CD4-positive, CD25-positive, alpha-beta regulatory T cell (primary cell): ENCODE measurements at regions not wholly inside any gene's neighbourhood (a gene's known extent, or its start where the extent isn't known, plus 50 kb on each side); places are given as distances from the start of the nearest gene placed in this dataset.
"Not testable (repeated sequence)": the region's sequence is repeated elsewhere in the genome, so short reads cannot be mapped to it uniquely, and the experiment has no call there.

Source experiments
- ATAC-seq, 2 donors: fragments of 150-1000 bp; cut with Tn5 transposase; one replicate each; pipeline ENCODE4 v1.10.0; 2021; ENCODE audit warnings: low read depth in 2 of 2, moderate number of reproducible peaks in 2 of 2, moderate library complexity in 1 of 2
- DNase-seq, 3 donors: peaks; one replicate each; pipeline versions ENCODE4 v3.0.0 to v3.0.0-alpha.2; 2012 to 2022; ENCODE audit warnings: mixed read lengths in 1 of 3
- H3K27ac ChIP-seq: one replicate; pipeline ENCODE4 v1.7.0; 2013; ENCODE audit warnings: mild to moderate bottlenecking, low read length; ENCODE audit not compliant: insufficient read depth, poor library complexity, severe bottlenecking
- H3K27me3 ChIP-seq: one replicate; pipeline ENCODE4 v1.7.0; 2013; ENCODE audit warnings: low read length; ENCODE audit not compliant: control insufficient read depth, insufficient read depth
- H3K36me3 ChIP-seq: one replicate; pipeline ENCODE4 v1.7.0; 2013; ENCODE audit warnings: mild to moderate bottlenecking, low read length, moderate library complexity; ENCODE audit not compliant: control insufficient read depth, insufficient read depth
- H3K4me1 ChIP-seq: 2 replicates; pipeline ENCODE4 v1.7.0; 2013; ENCODE audit warnings: mild to moderate bottlenecking, low read length; ENCODE audit not compliant: insufficient read depth, control insufficient read depth, poor library complexity, severe bottlenecking
- H3K4me3 ChIP-seq: one replicate; pipeline ENCODE4 v1.7.0; 2013; ENCODE audit warnings: low read depth, mild to moderate bottlenecking, low read length, moderate library complexity
- H3K9me3 ChIP-seq, 2 experiments: 1 replicate in 1 of 2; 2 replicates in 1 of 2; pipeline ENCODE4 v1.7.0; 2013; ENCODE audit warnings: low read length in 2 of 2, mild to moderate bottlenecking in 1 of 2, moderate library complexity in 1 of 2; ENCODE audit not compliant: control insufficient read depth in 2 of 2
- H3K27ac Mint-ChIP-seq, 3 donors: one replicate each; pipeline ENCODE4 v1.8.0; 2020 to 2022; ENCODE audit warnings: mild to moderate bottlenecking in 3 of 3, mixed read lengths in 3 of 3, moderate library complexity in 2 of 3
- H3K27me3 Mint-ChIP-seq: one replicate; pipeline ENCODE4 v1.8.0; 2022; ENCODE audit warnings: mild to moderate bottlenecking, mixed read lengths
- H3K36me3 Mint-ChIP-seq: one replicate; pipeline ENCODE4 v1.8.0; 2020; ENCODE audit warnings: mixed read lengths
- H3K4me1 Mint-ChIP-seq, 4 donors: one replicate each; pipeline ENCODE4 v1.8.0; 2020 to 2022; ENCODE audit warnings: mixed read lengths in 4 of 4, mild to moderate bottlenecking in 1 of 4
- H3K4me3 Mint-ChIP-seq, 4 donors: one replicate each; pipeline ENCODE4 v1.8.0; 2020 to 2022; ENCODE audit warnings: mild to moderate bottlenecking in 4 of 4, mixed read lengths in 4 of 4, moderate library complexity in 3 of 4
- H3K9me3 Mint-ChIP-seq, 7 donors: one replicate each; pipeline ENCODE4 v1.8.0; 2020 to 2022; ENCODE audit warnings: mixed read lengths in 7 of 7, mild to moderate bottlenecking in 3 of 7, moderate library complexity in 2 of 7

DNA sequence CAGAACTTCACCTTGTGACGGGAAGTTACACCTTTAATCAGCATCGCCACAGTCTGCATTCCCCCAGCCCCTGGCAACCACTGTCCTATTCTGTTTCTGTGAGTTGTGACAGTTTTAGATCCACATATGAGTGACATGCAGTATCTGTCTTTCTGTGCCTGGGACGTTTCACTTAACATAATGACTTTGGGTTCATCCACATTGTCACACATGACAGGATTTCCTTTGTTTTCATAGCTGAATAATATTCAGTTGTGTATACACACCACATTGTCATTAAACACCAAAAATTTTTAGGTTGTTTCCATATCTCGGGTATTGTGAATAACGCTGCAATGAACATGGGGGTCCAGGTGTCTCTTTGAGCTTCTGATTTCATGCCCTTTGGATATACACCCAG, 62.6 kb upstream of the BDH1 start:
- H3K9me3 ChIP-seq, H3K27ac ChIP-seq, DNase-seq, H3K27me3 Mint-ChIP-seq, H3K27me3 ChIP-seq, H3K4me3 ChIP-seq, H3K4me1 ChIP-seq, H3K4me3 Mint-ChIP-seq, ATAC-seq: not testable (repeated sequence)
- peaks cover 62% of the 10 kb centered on the region for H3K36me3 ChIP-seq
- Mint-ChIP-seq H3K4me1 (peaks cover 4 to 12% (median 11%) of the 10 kb centered on the region in 4 donors), H3K27ac (peak overlapping the region in 1 of 3 donors; percentile 42), H3K9me3 (peaks cover 0 to 16% (median 0%) of the 10 kb centered on the region in 7 donors), H3K36me3 (peaks cover 60% of the 10 kb centered on the region)

DNA sequence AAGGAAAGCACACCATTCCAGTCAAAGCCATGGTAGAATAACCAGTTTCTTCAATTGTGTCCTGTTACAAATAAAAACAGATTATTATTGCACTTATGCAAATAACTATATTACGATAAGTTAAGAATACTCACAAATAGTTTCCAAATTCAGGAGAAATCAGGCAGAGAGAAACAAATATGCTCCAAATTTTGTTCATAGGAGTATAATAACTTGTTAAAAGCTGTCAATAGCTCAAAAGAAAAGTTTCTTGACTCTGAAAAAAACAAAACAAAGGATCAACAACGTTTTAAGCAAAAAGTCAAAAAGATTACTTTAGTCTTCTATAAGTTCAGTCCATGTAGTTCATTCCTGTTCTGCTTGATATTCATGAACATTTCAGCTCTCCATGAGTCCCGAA, 59.7 kb upstream of the BDH1 start:
- peaks cover 61% of the 10 kb centered on the region for H3K36me3 ChIP-seq
- H3K4me3 Mint-ChIP-seq = no peak overlapping the region
- H3K4me1 ChIP-seq = peaks cover 21% of the 10 kb centered on the region
- no peak overlapping the region for H3K4me3 ChIP-seq
- H3K27ac Mint-ChIP-seq = peak overlapping the region in 1 of 3 donors; percentile 40
- H3K27ac ChIP-seq = no peak overlapping the region
- peaks cover 0 to 16% (median 0%) of the 10 kb centered on the region in 7 donors for H3K9me3 Mint-ChIP-seq
- peaks cover 62% of the 10 kb centered on the region for H3K36me3 Mint-ChIP-seq
- H3K4me1 Mint-ChIP-seq = peaks cover 14 to 31% (median 26%) of the 10 kb centered on the region in 4 donors
- H3K27me3 Mint-ChIP-seq = no peaks in the 10 kb centered on the region
- peaks cover 2 to 10% of the 10 kb centered on the region in 2 experiments for H3K9me3 ChIP-seq
- H3K27me3 ChIP-seq = no peaks in the 10 kb centered on the region
- no peak for ATAC-seq
- DNase-seq = peak in 1 of 3 donors; percentile 14

DNA sequence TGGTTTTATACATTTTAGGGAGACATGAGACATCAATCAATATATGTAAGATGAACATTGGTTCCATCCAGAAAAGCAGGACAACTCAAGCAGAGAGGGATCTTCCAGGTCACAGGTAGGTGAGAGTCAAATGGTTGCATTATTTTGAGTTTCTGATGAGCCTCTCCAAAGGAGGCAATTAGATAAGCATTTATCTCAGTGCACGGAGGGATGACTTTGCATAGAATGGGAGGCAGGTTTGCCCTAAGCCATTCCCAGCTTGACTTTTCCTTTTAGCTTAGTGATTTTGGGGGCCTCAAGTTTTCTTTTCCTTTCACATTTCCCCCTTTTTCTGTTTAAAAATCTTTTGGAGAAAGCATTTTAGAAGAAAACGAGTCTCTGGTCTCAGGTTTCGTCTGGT, 58.4 kb upstream of the BDH1 start:
- Mint-ChIP-seq H3K4me3 (peak overlapping the region in 1 of 4 donors; percentile 72), H3K4me1 (peaks cover 17 to 38% (median 27%) of the 10 kb centered on the region in 4 donors), H3K9me3 (peaks cover 0 to 16% (median 0%) of the 10 kb centered on the region in 7 donors), H3K36me3 (peaks cover 63% of the 10 kb centered on the region), H3K27ac (peak overlapping the region; percentile 85 to 98 (median 91))
- not testable (repeated sequence) for H3K9me3 ChIP-seq, H3K27me3 Mint-ChIP-seq, ATAC-seq, H3K27me3 ChIP-seq, DNase-seq, H3K4me3 ChIP-seq
- Histone ChIP-seq H3K27ac (peak overlapping the region; percentile 79), H3K36me3 (peaks cover 49% of the 10 kb centered on the region), H3K4me1 (peaks cover 21% of the 10 kb centered on the region)

DNA sequence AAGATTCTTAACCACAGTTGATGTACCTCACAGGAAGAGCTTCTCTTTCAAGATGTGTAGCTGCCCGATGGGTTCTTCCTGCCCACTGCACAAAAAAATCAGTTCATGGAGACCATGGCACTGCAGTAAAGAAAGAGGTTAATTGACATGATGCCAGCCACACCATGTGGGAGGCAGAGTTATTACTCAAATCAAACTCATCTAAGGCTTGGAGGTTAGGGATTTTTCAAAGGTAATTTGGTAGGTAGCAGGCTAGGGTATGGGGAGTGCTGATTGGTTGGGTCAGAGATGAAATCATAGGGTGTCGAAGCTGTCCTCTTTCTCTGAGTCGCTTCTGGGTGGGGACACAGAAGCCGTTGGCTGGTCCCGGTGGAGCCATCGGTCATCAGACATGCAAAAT, 57.4 kb upstream of the BDH1 start:
- Mint-ChIP-seq H3K9me3 (peaks cover 0 to 16% (median 0%) of the 10 kb centered on the region in 7 donors), H3K27me3 (no peaks in the 10 kb centered on the region), H3K36me3 (peaks cover 53% of the 10 kb centered on the region), H3K27ac (peak overlapping the region; percentile 85 to 98 (median 91)), H3K4me3 (peak overlapping the region in 3 of 4 donors; percentile 57 to 72 (median 63)), H3K4me1 (peaks cover 17 to 38% (median 27%) of the 10 kb centered on the region in 4 donors)
- peak overlapping the region; percentile 79 for H3K27ac ChIP-seq
- ATAC-seq (peak; percentile 96 to 97), DNase-seq (peak; percentile 26 to 81 (median 77))
- peaks cover 21% of the 10 kb centered on the region for H3K4me1 ChIP-seq
- no peaks in the 10 kb centered on the region for H3K27me3 ChIP-seq
- H3K36me3 ChIP-seq = peaks cover 49% of the 10 kb centered on the region
- H3K9me3 ChIP-seq = peaks cover 2 to 10% of the 10 kb centered on the region in 2 experiments
- H3K4me3 ChIP-seq = peak overlapping the region; percentile 69

DNA sequence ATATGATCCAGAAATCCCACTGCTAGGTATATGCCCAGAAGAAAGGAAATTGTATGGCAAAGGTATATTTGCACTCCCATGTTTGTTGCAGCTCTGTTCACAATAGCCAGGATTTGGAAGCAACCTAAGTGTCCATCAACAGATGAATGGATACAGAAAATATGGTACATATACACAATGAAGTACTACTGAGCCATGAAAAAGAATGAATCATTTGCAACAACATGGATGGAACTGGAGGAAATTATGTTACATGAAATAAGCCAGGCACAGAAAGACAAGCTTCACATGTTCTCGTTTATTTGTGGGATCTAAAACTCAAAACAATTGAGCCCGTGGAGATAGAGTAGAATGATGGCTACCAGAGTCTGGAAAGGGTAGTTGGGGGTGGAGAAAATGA, 55.5 kb upstream of the BDH1 start:
- Histone ChIP-seq H3K4me3 (no peak overlapping the region), H3K4me1 (peaks cover 21% of the 10 kb centered on the region), H3K9me3 (peaks cover 2 to 10% of the 10 kb centered on the region in 2 experiments), H3K36me3 (peaks cover 50% of the 10 kb centered on the region), H3K27me3 (no peaks in the 10 kb centered on the region), H3K27ac (no peak overlapping the region)
- peak overlapping the region; percentile 5 to 79 (median 59) for H3K27ac Mint-ChIP-seq
- no peak for DNase-seq
- H3K4me1 Mint-ChIP-seq = peaks cover 17 to 38% (median 28%) of the 10 kb centered on the region in 4 donors
- ATAC-seq = no peak
- no peaks in the 10 kb centered on the region for H3K27me3 Mint-ChIP-seq
- peaks cover 0 to 14% (median 0%) of the 10 kb centered on the region in 7 donors for H3K9me3 Mint-ChIP-seq
- H3K36me3 Mint-ChIP-seq = peaks cover 55% of the 10 kb centered on the region
- H3K4me3 Mint-ChIP-seq = peak overlapping the region in 1 of 4 donors; percentile 47

DNA sequence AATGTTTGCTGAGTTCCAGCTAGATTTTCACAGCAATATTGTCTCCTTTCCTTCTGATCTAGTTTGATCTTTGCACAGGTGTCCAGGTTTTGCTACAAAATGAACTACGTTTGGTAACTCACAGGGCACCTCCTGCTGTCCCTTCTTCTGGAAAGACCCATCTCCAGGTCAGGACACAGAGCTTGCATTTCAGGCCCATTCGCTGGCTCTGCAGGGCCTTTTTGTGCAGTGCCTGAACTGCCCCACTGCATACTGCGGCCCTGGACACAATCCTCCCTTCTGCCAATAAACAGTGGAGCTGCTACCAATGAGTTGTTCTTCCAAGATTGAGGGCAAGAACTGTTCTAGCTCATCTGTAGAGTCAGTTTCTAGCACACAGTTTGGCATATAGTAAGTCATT, 50.7 kb upstream of the BDH1 start:
- H3K27ac Mint-ChIP-seq = peak overlapping the region in 2 of 3 donors; percentile 58 to 76
- ATAC-seq (no peak), DNase-seq (no peak)
- no peak overlapping the region for H3K4me3 Mint-ChIP-seq
- Histone ChIP-seq H3K36me3 (peaks cover 25% of the 10 kb centered on the region), H3K9me3 (no peaks in the 10 kb centered on the region), H3K27ac (no peak overlapping the region), H3K4me3 (no peak overlapping the region), H3K27me3 (no peaks in the 10 kb centered on the region), H3K4me1 (no peaks in the 10 kb centered on the region)
- H3K36me3 Mint-ChIP-seq = peaks cover 26% of the 10 kb centered on the region
- peaks cover 8 to 23% (median 15%) of the 10 kb centered on the region in 4 donors for H3K4me1 Mint-ChIP-seq
- H3K27me3 Mint-ChIP-seq = no peaks in the 10 kb centered on the region
- no peaks in the 10 kb centered on the region for H3K9me3 Mint-ChIP-seq
